HEK293 (cell line): ENCODE measurements at regions not wholly inside any gene's neighbourhood (a gene's known extent, or its start where the extent isn't known, plus 50 kb on each side); places are given as distances from the start of the nearest gene placed in this dataset.

Experiments
- CTCF ChIA-PET: fragments of 350-600 bp; formaldehyde crosslinking; extraction: SDS; loops from one replicate; lab custom pipeline; 2021; ENCODE audit warnings: antibody characterized with exemption; lab: Yijun Ruan, JAX
- POLR2A ChIA-PET: fragments of 300-600 bp; formaldehyde crosslinking; extraction: SDS; loops from one replicate; lab custom pipeline; 2020; ENCODE audit warnings: antibody characterized with exemption, inconsistent platforms; lab: Yijun Ruan, JAX
- H3K27ac ChIP-seq: fragments of 200-500 bp; sonication (Bioruptor generic); 2 replicates; pipeline ENCODE4 v1.5.1; 2014; ENCODE audit warnings: low read depth, low read length, control low read depth, inconsistent platforms; ENCODE audit errors: extremely low read depth
- H3K36me3 ChIP-seq, 2 experiments: fragments of 200-500 bp in 1 of 2; sonication (Bioruptor generic) in 1 of 2; 1 replicate in 1 of 2; 2 replicates in 1 of 2; pipeline ENCODE4 v1.5.1; 2014 to 2017; ENCODE audit warnings: inconsistent platforms in 2 of 2, low read length in 2 of 2; ENCODE audit not compliant: control insufficient read depth in 2 of 2, insufficient read depth in 1 of 2
- H3K4me1 ChIP-seq: fragments of 200-500 bp; sonication (Bioruptor generic); 2 replicates; pipeline ENCODE4 v1.5.1; 2014; ENCODE audit warnings: mild to moderate bottlenecking, low read length, inconsistent platforms; ENCODE audit not compliant: control insufficient read depth, insufficient read depth
- H3K4me3 ChIP-seq: 2 replicates; pipeline ENCODE4 v1.5.1; 2011; ENCODE audit warnings: low read depth, mild to moderate bottlenecking, control low read depth, low read length, moderate library complexity
- H3K9me3 ChIP-seq: fragments of 200-500 bp; sonication (Bioruptor generic); 2 replicates; pipeline ENCODE4 v1.5.1; 2014; ENCODE audit warnings: low read depth, low read length, inconsistent platforms; ENCODE audit not compliant: control insufficient read depth, insufficient read depth
- HOXC10 ChIP-seq: sonication (generic); formaldehyde crosslinking; IDR thresholded peaks from 2 replicates; pipeline ENCODE4 v1.8.1; 2023; ENCODE audit warnings: mild to moderate bottlenecking, missing genetic modification reagents
- KLF10 ChIP-seq: fragments of 450-650 bp; IDR thresholded peaks from 2 replicates; pipeline ENCODE4 v1.5.1; 2018; ENCODE audit warnings: missing biosample characterization, mild to moderate bottlenecking, missing genetic modification characterization
- TCF7L2 ChIP-seq: IDR thresholded peaks from 2 replicates; pipeline ENCODE4 v1.6.1; 2011; ENCODE audit warnings: low read depth, mild to moderate bottlenecking, inconsistent platforms, low read length, moderate library complexity, borderline replicate concordance
- ZBTB7A ChIP-seq: fragments of 450-650 bp; formaldehyde crosslinking; IDR thresholded peaks from 2 replicates; pipeline ENCODE4 v1.5.1; 2016; ENCODE audit warnings: low read depth, missing biosample characterization, missing genetic modification characterization
- ZIC2 ChIP-seq: fragments of 450-650 bp; formaldehyde crosslinking; IDR thresholded peaks from 2 replicates; pipeline ENCODE4 v1.5.1; 2016; ENCODE audit warnings: missing biosample characterization, missing genetic modification characterization
- ZNF121 ChIP-seq: fragments of 450-650 bp; formaldehyde crosslinking; IDR thresholded peaks from 2 replicates; pipeline ENCODE4 v1.5.1; 2016; ENCODE audit warnings: missing biosample characterization, missing genetic modification characterization
- ZNF132 ChIP-seq: fragments of 450-650 bp; formaldehyde crosslinking; IDR thresholded peaks from 2 replicates; pipeline ENCODE4 v1.5.1; 2017; ENCODE audit warnings: missing biosample characterization, missing genetic modification characterization, borderline replicate concordance
- ZNF146 ChIP-seq: fragments of 450-650 bp; formaldehyde crosslinking; IDR thresholded peaks from 2 replicates; pipeline ENCODE4 v1.5.1; 2016; ENCODE audit warnings: missing biosample characterization, missing genetic modification characterization
- ZNF169 ChIP-seq: fragments of 450-650 bp; formaldehyde crosslinking; IDR thresholded peaks from 2 replicates; pipeline ENCODE4 v1.5.1; 2016; ENCODE audit warnings: missing biosample characterization, missing genetic modification characterization
- ZNF404 ChIP-seq: fragments of 450-650 bp; formaldehyde crosslinking; IDR thresholded peaks from 2 replicates; pipeline ENCODE4 v1.5.1; 2017; ENCODE audit warnings: missing biosample characterization, missing genetic modification characterization
- ZNF555 ChIP-seq: fragments of 450-650 bp; formaldehyde crosslinking; conservative IDR thresholded peaks from 2 replicates; pipeline ENCODE4 v1.5.1; 2017; ENCODE audit warnings: missing biosample characterization, mild to moderate bottlenecking, missing genetic modification characterization, inconsistent platforms
- ZNF560 ChIP-seq: fragments of 450-650 bp; formaldehyde crosslinking; IDR thresholded peaks from 2 replicates; pipeline ENCODE4 v1.5.1; 2017; ENCODE audit warnings: missing biosample characterization, missing genetic modification characterization, borderline replicate concordance
- ZNF776 ChIP-seq: fragments of 450-650 bp; formaldehyde crosslinking; IDR thresholded peaks from 2 replicates; pipeline ENCODE4 v1.5.0; 2017; ENCODE audit warnings: missing biosample characterization, missing genetic modification characterization, borderline replicate concordance
- ZNF792 ChIP-seq: fragments of 450-650 bp; formaldehyde crosslinking; IDR thresholded peaks from 2 replicates; pipeline ENCODE4 v1.5.1; 2016; ENCODE audit warnings: missing biosample characterization, missing genetic modification characterization
- ZXDB ChIP-seq: fragments of 450-650 bp; formaldehyde crosslinking; IDR thresholded peaks from 2 replicates; pipeline ENCODE4 v1.5.1; 2016; ENCODE audit warnings: missing biosample characterization, missing genetic modification characterization
- TF ChIP-seq, protein P1 (sequence below): fragments of 450-650 bp; formaldehyde crosslinking; IDR thresholded peaks from 2 replicates; pipeline ENCODE4 v1.5.1; 2016; ENCODE audit warnings: missing biosample characterization, missing genetic modification characterization
- TF ChIP-seq, protein P2 (sequence below): fragments of 450-650 bp; formaldehyde crosslinking; IDR thresholded peaks from 2 replicates; pipeline ENCODE4 v1.5.1; 2016; ENCODE audit warnings: missing biosample characterization, missing genetic modification characterization
- TF ChIP-seq, protein P3 (sequence below): fragments of 450-650 bp; formaldehyde crosslinking; IDR thresholded peaks from 2 replicates; pipeline ENCODE4 v1.5.1; 2016; ENCODE audit warnings: missing biosample characterization, missing genetic modification characterization
- TF ChIP-seq, protein P4 (sequence below): fragments of 450-650 bp; formaldehyde crosslinking; IDR thresholded peaks from 2 replicates; pipeline ENCODE4 v1.5.1; 2016; ENCODE audit warnings: missing biosample characterization, missing genetic modification characterization
- TF ChIP-seq, protein P5 (sequence below): fragments of 450-650 bp; formaldehyde crosslinking; IDR thresholded peaks from 2 replicates; pipeline ENCODE4 v1.5.1; 2016; ENCODE audit warnings: missing biosample characterization, missing genetic modification characterization
- TF ChIP-seq, protein P6 (sequence below): fragments of 450-650 bp; formaldehyde crosslinking; IDR thresholded peaks from 2 replicates; pipeline ENCODE4 v1.5.1; 2016; ENCODE audit warnings: missing biosample characterization, missing genetic modification characterization

DNA sequence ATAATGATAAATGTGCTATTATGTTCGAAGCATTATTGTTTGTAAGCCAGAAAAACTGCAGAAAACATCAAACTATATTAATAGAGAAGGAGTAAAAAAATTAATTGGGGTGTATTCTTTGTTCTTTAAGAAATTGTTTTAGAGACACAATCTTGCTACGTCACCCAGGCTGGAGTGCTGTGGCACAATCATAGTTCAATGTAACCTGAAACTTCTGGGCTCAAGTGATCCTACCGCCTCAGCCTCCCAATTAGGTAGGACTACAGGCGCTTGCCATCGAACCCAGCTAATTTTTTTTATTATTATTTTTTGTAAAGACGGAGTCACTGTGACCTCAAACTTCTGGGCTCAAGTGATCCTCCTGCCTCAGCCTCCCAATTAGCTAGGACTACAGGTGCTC lies 1138.6 kb downstream of the GATA3 start:
- CTCF ChIA-PET, result no interaction called here

DNA sequence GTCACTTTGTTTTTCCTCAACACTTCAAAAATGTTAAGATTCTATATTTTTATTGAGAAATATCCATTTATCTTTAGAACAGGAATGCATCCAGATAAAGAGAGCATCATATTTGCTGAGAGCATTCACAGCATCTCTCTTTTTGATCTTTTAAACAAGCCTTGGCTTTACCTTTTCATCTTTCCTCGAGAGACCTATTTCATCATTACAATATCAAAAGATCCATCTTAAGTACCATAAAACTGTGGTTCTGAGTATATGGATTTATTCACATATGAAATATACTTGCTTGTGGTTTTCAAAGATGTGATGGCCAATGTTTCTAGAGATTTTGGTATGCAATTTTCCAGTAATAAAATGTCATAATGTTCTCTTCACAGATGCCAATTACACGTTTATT lies 1140.9 kb downstream of the GATA3 start:
- CTCF ChIA-PET, result no interaction called here
- POLR2A ChIA-PET, result no interaction called here
- Histone ChIP-seq H3K27ac (no peak overlapping the region), H3K9me3 (no peaks in the 10 kb centered on the region), H3K4me3 (no peak overlapping the region), H3K36me3 (no peaks in the 10 kb centered on the region), H3K4me1 (no peaks in the 10 kb centered on the region)
- TF ChIP-seq ZNF792 (tag by site-specific recombination) (no peak), ZNF404 (tag by site-specific recombination) (no peak), ZIC2 (tag by site-specific recombination) (no peak), HOXC10 (CRISPR knock-in tag) (no peak)
- TF ChIP-seq, protein P1, sequence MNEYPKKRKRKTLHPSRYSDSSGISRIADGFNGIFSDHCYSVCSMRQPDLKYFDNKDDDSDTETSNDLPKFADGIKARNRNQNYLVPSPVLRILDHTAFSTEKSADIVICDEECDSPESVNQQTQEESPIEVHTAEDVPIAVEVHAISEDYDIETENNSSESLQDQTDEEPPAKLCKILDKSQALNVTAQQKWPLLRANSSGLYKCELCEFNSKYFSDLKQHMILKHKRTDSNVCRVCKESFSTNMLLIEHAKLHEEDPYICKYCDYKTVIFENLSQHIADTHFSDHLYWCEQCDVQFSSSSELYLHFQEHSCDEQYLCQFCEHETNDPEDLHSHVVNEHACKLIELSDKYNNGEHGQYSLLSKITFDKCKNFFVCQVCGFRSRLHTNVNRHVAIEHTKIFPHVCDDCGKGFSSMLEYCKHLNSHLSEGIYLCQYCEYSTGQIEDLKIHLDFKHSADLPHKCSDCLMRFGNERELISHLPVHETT (tag by site-specific recombination), result no peak

More for the DNA sequence above, 1138.6 kb downstream of the GATA3 start:
- TF ChIP-seq KLF10 (tag by site-specific recombination) (no peak), ZXDB (no peak), ZNF146 (no peak)
- TF ChIP-seq, all 188 proteins: peak for 0
- Histone ChIP-seq H3K9me3 (no peaks in the 10 kb centered on the region), H3K36me3 (no peaks in the 10 kb centered on the region), H3K4me1 (no peaks in the 10 kb centered on the region), H3K27ac (no peak overlapping the region), H3K4me3 (no peak overlapping the region)
- POLR2A ChIA-PET, result no interaction called here

DNA sequence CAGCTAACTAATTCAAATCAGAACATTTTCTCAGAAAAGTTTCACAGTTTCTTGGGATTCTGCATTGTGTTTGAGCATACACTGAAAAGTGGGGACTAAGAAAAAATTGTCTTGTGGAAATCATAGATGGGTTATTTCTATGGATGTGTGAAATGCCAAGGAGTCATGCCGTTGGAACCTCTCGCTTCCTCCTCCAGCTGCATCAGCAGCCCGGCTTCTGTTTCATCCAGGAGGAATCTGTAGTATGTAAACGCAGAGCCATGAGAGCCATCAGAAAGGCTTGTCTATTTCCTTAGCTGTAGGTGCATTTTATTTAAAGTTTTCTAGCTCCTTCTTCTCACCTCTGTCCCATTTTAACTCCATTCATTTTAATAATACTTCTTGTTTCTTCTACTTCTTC lies 1144.1 kb downstream of the GATA3 start:
- Histone ChIP-seq H3K27ac (no peak overlapping the region), H3K36me3 (no peaks in the 10 kb centered on the region), H3K9me3 (no peaks in the 10 kb centered on the region), H3K4me3 (no peak overlapping the region), H3K4me1 (no peaks in the 10 kb centered on the region)
- CTCF ChIA-PET, result interaction anchor here (1.2 kb wide), 1 partner anchor 11 kb away, joined by 4 read pairs; no protein-coding TSS in a partner anchor
- TF ChIP-seq ZNF555 (tag by site-specific recombination), result no peak
- no peak for TF ChIP-seq ZNF132
- TF ChIP-seq, protein P2, sequence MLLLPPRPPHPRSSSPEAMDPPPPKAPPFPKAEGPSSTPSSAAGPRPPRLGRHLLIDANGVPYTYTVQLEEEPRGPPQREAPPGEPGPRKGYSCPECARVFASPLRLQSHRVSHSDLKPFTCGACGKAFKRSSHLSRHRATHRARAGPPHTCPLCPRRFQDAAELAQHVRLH (tag by site-specific recombination), result no peak
- TF ChIP-seq ZBTB7A (tag by site-specific recombination), result no peak
- TF ChIP-seq, protein P3, sequence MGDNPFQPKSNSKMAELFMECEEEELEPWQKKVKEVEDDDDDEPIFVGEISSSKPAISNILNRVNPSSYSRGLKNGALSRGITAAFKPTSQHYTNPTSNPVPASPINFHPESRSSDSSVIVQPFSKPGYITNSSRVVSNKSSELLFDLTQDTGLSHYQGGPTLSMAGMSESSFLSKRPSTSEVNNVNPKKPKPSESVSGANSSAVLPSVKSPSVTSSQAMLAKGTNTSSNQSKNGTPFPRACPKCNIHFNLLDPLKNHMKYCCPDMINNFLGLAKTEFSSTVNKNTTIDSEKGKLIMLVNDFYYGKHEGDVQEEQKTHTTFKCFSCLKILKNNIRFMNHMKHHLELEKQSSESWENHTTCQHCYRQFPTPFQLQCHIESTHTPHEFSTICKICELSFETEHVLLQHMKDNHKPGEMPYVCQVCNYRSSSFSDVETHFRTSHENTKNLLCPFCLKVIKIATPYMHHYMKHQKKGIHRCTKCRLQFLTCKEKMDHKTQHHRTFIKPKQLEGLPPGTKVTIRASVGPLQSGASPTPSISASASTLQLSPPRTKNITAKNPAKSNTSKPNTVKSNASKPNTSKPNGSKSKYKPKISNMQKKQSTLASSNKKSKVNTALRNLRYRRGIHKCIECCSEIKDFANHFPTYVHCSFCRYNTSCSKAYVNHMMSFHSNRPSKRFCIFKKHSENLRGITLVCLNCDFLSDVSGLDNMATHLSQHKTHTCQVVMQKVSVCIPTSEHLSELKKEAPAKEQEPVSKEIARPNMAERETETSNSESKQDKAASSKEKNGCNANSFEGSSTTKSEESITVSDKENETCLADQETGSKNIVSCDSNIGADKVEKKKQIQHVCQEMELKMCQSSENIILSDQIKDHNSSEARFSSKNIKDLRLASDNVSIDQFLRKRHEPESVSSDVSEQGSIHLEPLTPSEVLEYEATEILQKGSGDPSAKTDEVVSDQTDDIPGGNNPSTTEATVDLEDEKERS (tag by site-specific recombination), result no peak
- no peak for TF ChIP-seq TCF7L2
- TF ChIP-seq ZNF169 (tag by site-specific recombination), result no peak
- TF ChIP-seq, protein P4, sequence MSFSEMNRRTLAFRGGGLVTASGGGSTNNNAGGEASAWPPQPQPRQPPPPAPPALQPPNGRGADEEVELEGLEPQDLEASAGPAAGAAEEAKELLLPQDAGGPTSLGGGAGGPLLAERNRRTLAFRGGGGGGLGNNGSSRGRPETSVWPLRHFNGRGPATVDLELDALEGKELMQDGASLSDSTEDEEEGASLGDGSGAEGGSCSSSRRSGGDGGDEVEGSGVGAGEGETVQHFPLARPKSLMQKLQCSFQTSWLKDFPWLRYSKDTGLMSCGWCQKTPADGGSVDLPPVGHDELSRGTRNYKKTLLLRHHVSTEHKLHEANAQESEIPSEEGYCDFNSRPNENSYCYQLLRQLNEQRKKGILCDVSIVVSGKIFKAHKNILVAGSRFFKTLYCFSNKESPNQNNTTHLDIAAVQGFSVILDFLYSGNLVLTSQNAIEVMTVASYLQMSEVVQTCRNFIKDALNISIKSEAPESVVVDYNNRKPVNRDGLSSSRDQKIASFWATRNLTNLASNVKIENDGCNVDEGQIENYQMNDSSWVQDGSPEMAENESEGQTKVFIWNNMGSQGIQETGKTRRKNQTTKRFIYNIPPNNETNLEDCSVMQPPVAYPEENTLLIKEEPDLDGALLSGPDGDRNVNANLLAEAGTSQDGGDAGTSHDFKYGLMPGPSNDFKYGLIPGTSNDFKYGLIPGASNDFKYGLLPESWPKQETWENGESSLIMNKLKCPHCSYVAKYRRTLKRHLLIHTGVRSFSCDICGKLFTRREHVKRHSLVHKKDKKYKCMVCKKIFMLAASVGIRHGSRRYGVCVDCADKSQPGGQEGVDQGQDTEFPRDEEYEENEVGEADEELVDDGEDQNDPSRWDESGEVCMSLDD (tag by site-specific recombination), result no peak
- TF ChIP-seq ZNF776 (tag by site-specific recombination), result no peak
- TF ChIP-seq, protein P5, sequence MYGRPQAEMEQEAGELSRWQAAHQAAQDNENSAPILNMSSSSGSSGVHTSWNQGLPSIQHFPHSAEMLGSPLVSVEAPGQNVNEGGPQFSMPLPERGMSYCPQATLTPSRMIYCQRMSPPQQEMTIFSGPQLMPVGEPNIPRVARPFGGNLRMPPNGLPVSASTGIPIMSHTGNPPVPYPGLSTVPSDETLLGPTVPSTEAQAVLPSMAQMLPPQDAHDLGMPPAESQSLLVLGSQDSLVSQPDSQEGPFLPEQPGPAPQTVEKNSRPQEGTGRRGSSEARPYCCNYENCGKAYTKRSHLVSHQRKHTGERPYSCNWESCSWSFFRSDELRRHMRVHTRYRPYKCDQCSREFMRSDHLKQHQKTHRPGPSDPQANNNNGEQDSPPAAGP (tag by site-specific recombination), result no peak
- TF ChIP-seq, protein P6, sequence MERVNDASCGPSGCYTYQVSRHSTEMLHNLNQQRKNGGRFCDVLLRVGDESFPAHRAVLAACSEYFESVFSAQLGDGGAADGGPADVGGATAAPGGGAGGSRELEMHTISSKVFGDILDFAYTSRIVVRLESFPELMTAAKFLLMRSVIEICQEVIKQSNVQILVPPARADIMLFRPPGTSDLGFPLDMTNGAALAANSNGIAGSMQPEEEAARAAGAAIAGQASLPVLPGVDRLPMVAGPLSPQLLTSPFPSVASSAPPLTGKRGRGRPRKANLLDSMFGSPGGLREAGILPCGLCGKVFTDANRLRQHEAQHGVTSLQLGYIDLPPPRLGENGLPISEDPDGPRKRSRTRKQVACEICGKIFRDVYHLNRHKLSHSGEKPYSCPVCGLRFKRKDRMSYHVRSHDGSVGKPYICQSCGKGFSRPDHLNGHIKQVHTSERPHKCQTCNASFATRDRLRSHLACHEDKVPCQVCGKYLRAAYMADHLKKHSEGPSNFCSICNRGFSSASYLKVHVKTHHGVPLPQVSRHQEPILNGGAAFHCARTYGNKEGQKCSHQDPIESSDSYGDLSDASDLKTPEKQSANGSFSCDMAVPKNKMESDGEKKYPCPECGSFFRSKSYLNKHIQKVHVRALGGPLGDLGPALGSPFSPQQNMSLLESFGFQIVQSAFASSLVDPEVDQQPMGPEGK (tag by site-specific recombination), result no peak
- no peak for TF ChIP-seq ZNF560 (tag by site-specific recombination)
- TF ChIP-seq ZNF121 (tag by site-specific recombination), result no peak
- POLR2A ChIA-PET, result no interaction called here
